PC-3 (cell line): ENCODE measurements at regions not wholly inside any gene's neighbourhood (a gene's known extent, or its start where the extent isn't known, plus 50 kb on each side); places are given as distances from the start of the nearest gene placed in this dataset.
A peak's percentile ranks its signal among the peaks of the same experiment; 100 is the strongest.

Experiments used
- ATAC-seq: fragments of 200-7000 bp; cut with Tn5 transposase; 2 replicates; pipeline ENCODE4 v1.9.1; 2020; ENCODE audit warnings: mild to moderate bottlenecking, moderate library complexity
- BruUV-seq: library from RNA; stranded (reverse); fragments of 400-500 nt; replicated peaks from 2 replicates; lab custom pipeline; 2021; lab: Mats Ljungman, UMichigan
- CTCF ChIA-PET: fragments of 300-600 bp; sonication (Branson Sonifier 250); formaldehyde crosslinking; loops from one replicate; lab custom pipeline; 2022; ENCODE audit warnings: antibody characterized with exemption; lab: Charles Lee
- POLR2A ChIA-PET: fragments of 300-600 bp; sonication (Branson Sonifier 250); formaldehyde crosslinking; loops from one replicate; lab custom pipeline; 2022; ENCODE audit warnings: antibody characterized with exemption; ENCODE audit not compliant: unreplicated experiment; lab: Charles Lee
- DNase-seq: peaks from one replicate; pipeline ENCODE4 v3.0.0-alpha.2; 2015
- H2AFZ ChIP-seq: fragments of 300-600 bp; sonication (generic); 2 replicates; pipeline ENCODE4 v1.6.0; 2016; ENCODE audit warnings: antibody characterized with exemption, low read length
- H3F3A ChIP-seq: fragments of 300-600 bp; sonication (generic); one replicate; pipeline ENCODE4 v1.6.0; 2017; ENCODE audit warnings: antibody characterized with exemption, low read length, control low read depth, mild to moderate bottlenecking; ENCODE audit not compliant: unreplicated experiment
- H3K27ac ChIP-seq: fragments of 300-600 bp; sonication (generic); 2 replicates; pipeline ENCODE4 v1.5.1; 2016; ENCODE audit warnings: mild to moderate bottlenecking, low read length
- H3K27me3 ChIP-seq: fragments of 300-600 bp; sonication (generic); 2 replicates; pipeline ENCODE4 v1.6.1; 2016; ENCODE audit warnings: low read length, mixed read lengths
- H3K36me3 ChIP-seq: fragments of 300-600 bp; sonication (generic); 2 replicates; pipeline ENCODE4 v1.6.1; 2016; ENCODE audit warnings: low read depth, mixed run types, low read length, mixed read lengths
- H3K4me1 ChIP-seq: fragments of 300-600 bp; sonication (generic); 2 replicates; pipeline ENCODE4 v1.5.1; 2016; ENCODE audit warnings: low read length; ENCODE audit not compliant: insufficient read depth
- H3K4me2 ChIP-seq: fragments of 300-600 bp; sonication (generic); 2 replicates; pipeline ENCODE4 v1.6.0; 2016; ENCODE audit warnings: low read length
- H3K4me3 ChIP-seq: fragments of 300-600 bp; sonication (generic); 2 replicates; pipeline ENCODE4 v1.5.1; 2016; ENCODE audit warnings: mild to moderate bottlenecking, low read length, mixed read lengths
- H3K79me2 ChIP-seq: fragments of 300-600 bp; sonication (generic); 2 replicates; pipeline ENCODE4 v1.6.1; 2017; ENCODE audit warnings: low read length, mixed read lengths
- H3K9ac ChIP-seq: fragments of 300-600 bp; sonication (generic); 2 replicates; pipeline ENCODE4 v1.6.0; 2016; ENCODE audit warnings: mild to moderate bottlenecking, low read length
- H3K9me2 ChIP-seq: fragments of 300-600 bp; sonication (generic); replicated peaks from 2 replicates; pipeline ENCODE4 v1.6.1; 2016; ENCODE audit warnings: mixed run types, low read length, mixed read lengths
- H3K9me3 ChIP-seq: fragments of 300-600 bp; sonication (generic); 2 replicates; pipeline ENCODE4 v1.6.1; 2016; ENCODE audit warnings: low read length, mixed read lengths
- H4K20me1 ChIP-seq: fragments of 300-600 bp; sonication (generic); 2 replicates; pipeline ENCODE4 v1.6.1; 2016; ENCODE audit warnings: low read length, mixed read lengths
- EZH2 ChIP-seq: fragments of 300-600 bp; sonication (generic); IDR thresholded peaks from one replicate; pipeline ENCODE4 v1.6.1; 2017; ENCODE audit warnings: antibody characterized with exemption, mild to moderate bottlenecking, low read length; ENCODE audit not compliant: unreplicated experiment
- EZH2phosphoT487 ChIP-seq: fragments of 300-600 bp; sonication (generic); IDR thresholded peaks from 2 replicates; pipeline ENCODE4 v1.6.1; 2018; ENCODE audit warnings: mild to moderate bottlenecking, antibody characterized with exemption, low read length, borderline replicate concordance
- intact Hi-C: fragments of 100-400 bp; cut with micrococcal nuclease; formaldehyde crosslinking; loops from 2 replicates; pipeline ENCODE4 v1.9.0; 2023
- TF ChIP-seq, protein P1 (sequence below): fragments of 300-600 bp; sonication (generic); conservative IDR thresholded peaks from 2 replicates; pipeline ENCODE4 v1.5.1; 2017; ENCODE audit warnings: antibody characterized with exemption, low read depth, mild to moderate bottlenecking, low read length

- Histone ChIP-seq H3K27ac (peak overlapping the region; percentile 56), H4K20me1 (no peaks in the 10 kb centered on the region), H3K9me3 (no peaks in the 10 kb centered on the region), H3K27me3 (no peaks in the 10 kb centered on the region), H3K9me2 (no peaks in the 10 kb centered on the region), H3K4me3 (no peak overlapping the region), H3K9ac (peak overlapping the region; percentile 27; the same call in 1 of the 2 replicates), H2AFZ (no peak overlapping the region), H3K79me2 (0 out of 2 replicates have a peak, but pooled peaks cover 3% of the 10 kb centered on the region), H3F3A (peaks cover 18% of the 10 kb centered on the region), H3K4me2 (no peak overlapping the region), H3K4me1 (peaks cover 49% of the 10 kb centered on the region), H3K36me3 (no peaks in the 10 kb centered on the region)
- CTCF ChIA-PET: interaction anchor here (0.5 kb wide), 1 partner anchor 158 kb away, joined by 4 read pairs; no protein-coding TSS in a partner anchor
- TF ChIP-seq, protein P1, sequence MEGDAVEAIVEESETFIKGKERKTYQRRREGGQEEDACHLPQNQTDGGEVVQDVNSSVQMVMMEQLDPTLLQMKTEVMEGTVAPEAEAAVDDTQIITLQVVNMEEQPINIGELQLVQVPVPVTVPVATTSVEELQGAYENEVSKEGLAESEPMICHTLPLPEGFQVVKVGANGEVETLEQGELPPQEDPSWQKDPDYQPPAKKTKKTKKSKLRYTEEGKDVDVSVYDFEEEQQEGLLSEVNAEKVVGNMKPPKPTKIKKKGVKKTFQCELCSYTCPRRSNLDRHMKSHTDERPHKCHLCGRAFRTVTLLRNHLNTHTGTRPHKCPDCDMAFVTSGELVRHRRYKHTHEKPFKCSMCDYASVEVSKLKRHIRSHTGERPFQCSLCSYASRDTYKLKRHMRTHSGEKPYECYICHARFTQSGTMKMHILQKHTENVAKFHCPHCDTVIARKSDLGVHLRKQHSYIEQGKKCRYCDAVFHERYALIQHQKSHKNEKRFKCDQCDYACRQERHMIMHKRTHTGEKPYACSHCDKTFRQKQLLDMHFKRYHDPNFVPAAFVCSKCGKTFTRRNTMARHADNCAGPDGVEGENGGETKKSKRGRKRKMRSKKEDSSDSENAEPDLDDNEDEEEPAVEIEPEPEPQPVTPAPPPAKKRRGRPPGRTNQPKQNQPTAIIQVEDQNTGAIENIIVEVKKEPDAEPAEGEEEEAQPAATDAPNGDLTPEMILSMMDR: no peak
- TF ChIP-seq EZH2 (no peak), EZH2phosphoT487 (no peak)
- POLR2A ChIA-PET: interaction anchor here (0.6 kb wide), 2 partner anchors 141 to 160 kb away, joined by 3 read pairs; no protein-coding TSS in a partner anchor
- DNase-seq (peak; percentile 67), ATAC-seq (no peak)
- BruUV-seq: no TSS peak
- intact Hi-C loops: no loop called here
Observed at GRCh38 chr21:41627428-41627827, 119.5 kb upstream of the TMPRSS2 start.

GRCh38 chr21:41626021-41626420 lies 118.1 kb upstream of the TMPRSS2 start:
- no peak for DNase-seq
- H3K36me3 ChIP-seq: no peaks in the 10 kb centered on the region
- H3K9ac ChIP-seq: no peak overlapping the region
- no peak overlapping the region for H2AFZ ChIP-seq
- H3K4me1 ChIP-seq: peaks cover 36% of the 10 kb centered on the region
- H3K4me3 ChIP-seq: no peak overlapping the region
- H3K9me2 ChIP-seq: no peaks in the 10 kb centered on the region
- H3K27ac ChIP-seq: no peak overlapping the region
- TF ChIP-seq, protein P1: no peak
- TF ChIP-seq EZH2phosphoT487: no peak
- no peak for TF ChIP-seq EZH2
- no peaks in the 10 kb centered on the region for H3K27me3 ChIP-seq
- no TSS peak for BruUV-seq
- no peak overlapping the region for H3K4me2 ChIP-seq
- intact Hi-C loops: no loop called here
- ATAC-seq: no peak
- H4K20me1 ChIP-seq: no peaks in the 10 kb centered on the region
- ChIA-PET POLR2A (no interaction called here), CTCF (no interaction called here)
- no peaks in the 10 kb centered on the region for H3K79me2 ChIP-seq
- H3K9me3 ChIP-seq: no peaks in the 10 kb centered on the region
- peaks cover 9% of the 10 kb centered on the region for H3F3A ChIP-seq

GRCh38 chr21:41625428-41625827 lies 117.5 kb upstream of the TMPRSS2 start:
- no peak overlapping the region for H3K4me3 ChIP-seq
- POLR2A ChIA-PET: no interaction called here
- no peaks in the 10 kb centered on the region for H3K9me2 ChIP-seq
- no peak overlapping the region for H2AFZ ChIP-seq
- peaks cover 30% of the 10 kb centered on the region for H3K4me1 ChIP-seq
- no TSS peak for BruUV-seq
- intact Hi-C loops: no loop called here
- H3K9ac ChIP-seq: no peak overlapping the region
- H3K36me3 ChIP-seq: no peaks in the 10 kb centered on the region
- H3K27ac ChIP-seq: no peak overlapping the region
- TF ChIP-seq, protein P1: no peak
- TF ChIP-seq EZH2phosphoT487 (no peak), EZH2 (no peak)
- CTCF ChIA-PET: no interaction called here
- H3K27me3 ChIP-seq: no peaks in the 10 kb centered on the region
- no peak overlapping the region for H3K4me2 ChIP-seq
- H3F3A ChIP-seq: peaks cover 4% of the 10 kb centered on the region
- DNase-seq (no peak), ATAC-seq (no peak)
- H3K79me2 ChIP-seq: no peaks in the 10 kb centered on the region
- no peaks in the 10 kb centered on the region for H4K20me1 ChIP-seq
- H3K9me3 ChIP-seq: no peaks in the 10 kb centered on the region
